ENCODE measurements at regions not wholly inside any gene's neighbourhood (a gene's known extent, or its start where the extent isn't known, plus 50 kb on each side); places are given as distances from the start of the nearest gene placed in this dataset.
"Not testable (repeated sequence)": the region's sequence is repeated elsewhere in the genome, so short reads cannot be mapped to it uniquely, and the experiment has no call there.

DNA sequence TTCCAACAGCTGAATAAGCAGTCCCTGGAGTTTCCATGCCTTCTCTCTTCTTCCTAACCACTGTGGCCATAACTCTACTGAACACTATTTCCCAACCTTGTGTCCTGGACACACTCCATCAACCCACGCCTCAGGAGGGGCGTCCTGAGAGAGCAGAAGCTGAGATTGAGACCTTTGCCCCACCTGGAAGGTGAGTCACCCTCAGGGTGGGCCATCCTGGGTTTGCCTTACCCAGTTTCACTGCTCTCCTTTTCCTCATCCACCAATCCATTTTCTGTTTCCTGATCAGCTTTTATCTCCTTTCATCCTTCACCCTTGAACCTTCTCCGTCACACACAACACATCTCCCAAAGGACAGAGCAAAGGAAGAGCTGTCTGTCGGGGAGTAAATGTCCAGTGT, 91.4 kb downstream of the TMEM130 start:
- Histone ChIP-seq H3K27me3 (ENCODE audit: control insufficient read depth, insufficient read depth, low read length) (no peaks in the 10 kb centered on the region), H3K36me3 (ENCODE audit: control insufficient read depth, insufficient read depth, low read length) (no peaks in the 10 kb centered on the region), H3K4me3 (ENCODE audit: low read depth, low read length) (no peak overlapping the region)
- FAIRE-seq (no peak), DNase-seq (ENCODE audit: low read depth) (no peak)
- TF ChIP-seq, protein P1, sequence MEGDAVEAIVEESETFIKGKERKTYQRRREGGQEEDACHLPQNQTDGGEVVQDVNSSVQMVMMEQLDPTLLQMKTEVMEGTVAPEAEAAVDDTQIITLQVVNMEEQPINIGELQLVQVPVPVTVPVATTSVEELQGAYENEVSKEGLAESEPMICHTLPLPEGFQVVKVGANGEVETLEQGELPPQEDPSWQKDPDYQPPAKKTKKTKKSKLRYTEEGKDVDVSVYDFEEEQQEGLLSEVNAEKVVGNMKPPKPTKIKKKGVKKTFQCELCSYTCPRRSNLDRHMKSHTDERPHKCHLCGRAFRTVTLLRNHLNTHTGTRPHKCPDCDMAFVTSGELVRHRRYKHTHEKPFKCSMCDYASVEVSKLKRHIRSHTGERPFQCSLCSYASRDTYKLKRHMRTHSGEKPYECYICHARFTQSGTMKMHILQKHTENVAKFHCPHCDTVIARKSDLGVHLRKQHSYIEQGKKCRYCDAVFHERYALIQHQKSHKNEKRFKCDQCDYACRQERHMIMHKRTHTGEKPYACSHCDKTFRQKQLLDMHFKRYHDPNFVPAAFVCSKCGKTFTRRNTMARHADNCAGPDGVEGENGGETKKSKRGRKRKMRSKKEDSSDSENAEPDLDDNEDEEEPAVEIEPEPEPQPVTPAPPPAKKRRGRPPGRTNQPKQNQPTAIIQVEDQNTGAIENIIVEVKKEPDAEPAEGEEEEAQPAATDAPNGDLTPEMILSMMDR (IDR thresholded peaks at IDR 0.05; ENCODE audit: insufficient read depth, low read length, severe bottlenecking): no peak

DNA sequence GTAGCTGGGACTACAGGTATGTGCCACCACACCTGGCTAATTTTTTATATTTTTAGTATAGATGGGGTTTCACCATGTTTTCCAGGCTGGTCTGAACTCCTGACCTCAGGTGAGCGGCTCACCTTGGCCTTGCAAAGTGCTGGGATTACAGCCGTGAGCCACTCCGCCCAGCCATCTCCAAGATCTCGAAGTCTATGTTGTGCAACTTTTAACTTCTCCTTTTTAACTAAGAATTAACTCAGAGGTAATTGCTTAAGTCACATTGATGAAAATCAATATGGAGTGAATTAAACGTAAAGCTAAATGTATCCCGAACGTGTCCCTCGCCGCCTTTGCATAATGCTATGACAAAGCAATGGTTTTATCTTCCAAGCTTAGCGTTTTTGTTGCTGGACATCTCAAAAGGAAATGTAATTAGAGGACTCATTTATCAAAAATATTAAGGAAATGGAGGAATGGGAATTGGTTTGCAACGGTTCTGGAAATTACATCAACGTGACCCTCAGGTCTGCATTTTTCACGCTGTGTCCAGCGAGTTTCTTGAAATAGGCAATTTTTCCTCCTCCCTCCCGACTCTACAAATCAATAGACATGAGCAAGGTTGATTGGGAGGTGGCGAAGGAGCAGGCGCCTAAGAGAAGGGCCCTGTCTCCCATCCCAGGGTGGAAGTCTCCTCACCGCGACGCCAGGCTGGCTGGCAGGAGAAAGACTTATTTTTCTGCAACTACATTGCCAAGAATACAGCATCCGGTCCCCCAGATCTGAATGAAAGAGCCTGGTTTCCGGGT, 89.8 kb downstream of the TMEM130 start:
- TF ChIP-seq, protein P1 (IDR thresholded peaks at IDR 0.05; ENCODE audit: insufficient read depth, low read length, severe bottlenecking): no peak
- no peak for DNase-seq (ENCODE audit: low read depth)
- Histone ChIP-seq H3K27me3 (ENCODE audit: control insufficient read depth, insufficient read depth, low read length) (no peaks in the 10 kb centered on the region), H3K36me3 (ENCODE audit: control insufficient read depth, insufficient read depth, low read length) (no peaks in the 10 kb centered on the region), H3K4me3 (ENCODE audit: low read depth, low read length) (no peak overlapping the region)
- FAIRE-seq: no peak

DNA sequence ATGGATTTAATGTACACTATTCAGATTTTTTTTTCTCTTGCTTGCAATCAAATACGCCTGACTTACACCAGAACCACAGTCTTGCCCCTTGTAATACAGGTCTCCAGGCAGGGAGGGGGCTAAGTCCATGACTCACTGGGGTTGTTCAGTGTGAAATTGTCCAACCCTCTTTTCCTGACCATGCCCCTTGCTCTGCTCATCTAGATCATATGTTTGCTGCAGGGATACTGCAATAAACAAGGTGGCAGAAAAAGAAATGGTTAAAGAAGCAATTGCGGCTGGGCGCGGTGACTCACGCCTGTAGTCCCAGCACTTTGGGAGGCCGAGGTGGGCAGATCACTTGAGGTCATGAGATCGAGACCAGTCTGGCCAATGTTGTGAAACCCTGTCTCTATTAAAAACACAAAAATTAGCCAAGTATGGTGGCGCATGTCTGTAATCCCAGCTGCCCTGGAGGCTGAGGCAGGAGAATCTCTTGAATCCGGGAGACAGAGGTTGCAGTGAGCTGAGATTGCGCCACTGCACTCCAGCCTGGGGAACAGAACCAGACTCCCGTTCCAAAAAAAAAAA, 85.5 kb downstream of the TMEM130 start:
- H3K4me3 ChIP-seq (ENCODE audit: low read depth, low read length): no peak overlapping the region
- TF ChIP-seq, protein P1 (IDR thresholded peaks at IDR 0.05; ENCODE audit: insufficient read depth, low read length, severe bottlenecking): no peak
- DNase-seq (ENCODE audit: low read depth) (no peak), FAIRE-seq (no peak)
- no peaks in the 10 kb centered on the region for H3K27me3 ChIP-seq (ENCODE audit: control insufficient read depth, insufficient read depth, low read length)
- no peaks in the 10 kb centered on the region for H3K36me3 ChIP-seq (ENCODE audit: control insufficient read depth, insufficient read depth, low read length)

DNA sequence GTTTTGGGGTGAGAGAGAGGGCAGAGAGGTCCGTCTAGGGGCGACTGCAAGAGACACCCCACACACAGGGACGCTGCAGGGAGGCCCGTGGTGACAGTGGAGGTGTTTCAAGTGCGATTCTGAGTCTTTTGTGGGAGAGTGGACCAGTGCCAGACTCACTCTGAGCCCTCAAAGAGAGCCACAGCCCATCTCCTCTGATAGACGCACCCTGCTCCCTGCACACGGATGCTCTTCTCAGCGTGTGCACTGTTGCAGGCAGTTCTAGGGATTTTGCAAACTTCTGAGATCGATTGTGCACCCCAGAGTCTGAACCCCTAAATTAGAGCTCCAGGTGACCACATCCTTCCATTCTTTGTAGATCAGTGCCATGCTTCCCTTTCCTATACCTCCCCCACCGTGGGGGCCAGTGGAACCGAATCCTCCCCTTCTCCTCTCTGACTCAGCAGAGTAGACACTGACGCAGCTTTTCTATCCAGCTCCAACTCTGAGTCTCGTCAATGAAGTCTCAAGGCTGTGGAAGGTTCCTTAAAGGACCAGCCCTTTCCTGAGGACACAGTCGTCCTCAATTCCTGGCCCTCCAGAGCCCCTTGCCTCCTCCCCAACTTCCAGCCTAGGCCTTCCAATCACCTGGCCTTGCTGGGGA, 83.8 kb downstream of the TMEM130 start:
- no peak for DNase-seq (ENCODE audit: low read depth)
- TF ChIP-seq, protein P1 (IDR thresholded peaks at IDR 0.05; ENCODE audit: insufficient read depth, low read length, severe bottlenecking): no peak
- Histone ChIP-seq H3K4me3 (ENCODE audit: low read depth, low read length) (no peak overlapping the region), H3K36me3 (ENCODE audit: control insufficient read depth, insufficient read depth, low read length) (no peaks in the 10 kb centered on the region), H3K27me3 (ENCODE audit: control insufficient read depth, insufficient read depth, low read length) (no peaks in the 10 kb centered on the region)
- no peak for FAIRE-seq

DNA sequence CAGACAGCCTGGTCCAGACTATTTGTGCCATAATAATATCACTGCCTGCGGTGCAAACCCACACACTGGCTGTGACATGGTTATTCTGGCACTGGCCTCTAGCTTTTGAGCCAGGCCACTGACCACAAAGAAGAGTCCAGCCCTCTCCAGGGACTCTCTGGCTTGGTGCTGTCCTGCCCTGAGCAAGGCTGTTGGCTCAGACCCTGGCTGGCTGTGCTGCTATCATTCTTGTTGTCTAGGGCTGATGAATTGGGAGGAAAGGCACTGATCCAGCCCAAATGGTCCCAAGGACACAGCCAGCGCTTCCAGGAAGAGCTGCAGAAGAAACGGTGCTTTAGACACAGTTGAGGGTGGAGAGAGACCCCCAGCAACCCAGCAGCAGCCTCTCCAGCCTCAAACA, 80.8 kb downstream of the TMEM130 start:
- no peak for DNase-seq (ENCODE audit: low read depth)
- FAIRE-seq: no peak

DNA sequence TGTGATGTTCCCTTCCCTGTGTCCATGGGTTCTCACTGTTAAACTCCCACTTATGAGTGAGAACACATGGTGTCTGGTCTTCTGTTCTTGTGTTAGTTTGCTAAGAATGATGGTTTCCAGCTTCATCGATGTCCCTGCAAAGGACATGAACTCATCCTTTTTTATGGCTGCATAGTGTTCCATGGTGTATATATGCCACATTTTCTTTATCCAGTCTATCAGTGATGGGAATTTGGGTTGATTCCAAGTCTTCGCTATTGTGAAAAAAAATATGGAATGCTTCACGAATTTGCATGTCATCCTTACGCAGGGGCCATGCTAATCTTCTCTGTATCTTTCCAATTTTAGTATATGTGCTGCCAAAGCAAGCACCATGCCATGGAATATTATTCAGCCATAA, 75.4 kb downstream of the TMEM130 start:
- not testable (repeated sequence) for FAIRE-seq

More for the DNA sequence above, 80.8 kb downstream of the TMEM130 start:
- no peak overlapping the region for H3K4me3 ChIP-seq (ENCODE audit: low read depth, low read length)
- no peaks in the 10 kb centered on the region for H3K36me3 ChIP-seq (ENCODE audit: control insufficient read depth, insufficient read depth, low read length)
- H3K27me3 ChIP-seq (ENCODE audit: control insufficient read depth, insufficient read depth, low read length): no peaks in the 10 kb centered on the region
- TF ChIP-seq, protein P1 (IDR thresholded peaks at IDR 0.05; ENCODE audit: insufficient read depth, low read length, severe bottlenecking): no peak

More for the DNA sequence above, 75.4 kb downstream of the TMEM130 start:
- not testable (repeated sequence) for H3K4me3 ChIP-seq (ENCODE audit: low read depth, low read length); H3K36me3 ChIP-seq (ENCODE audit: control insufficient read depth, insufficient read depth, low read length); DNase-seq (ENCODE audit: low read depth); H3K27me3 ChIP-seq (ENCODE audit: control insufficient read depth, insufficient read depth, low read length)
